ENCODE measurements at regions not wholly inside any gene's neighbourhood (a gene's known extent, or its start where the extent isn't known, plus 50 kb on each side); places are given as distances from the start of the nearest gene placed in this dataset.
"Not testable (repeated sequence)": the region's sequence is repeated elsewhere in the genome, so short reads cannot be mapped to it uniquely, and the experiment has no call there.

DNA sequence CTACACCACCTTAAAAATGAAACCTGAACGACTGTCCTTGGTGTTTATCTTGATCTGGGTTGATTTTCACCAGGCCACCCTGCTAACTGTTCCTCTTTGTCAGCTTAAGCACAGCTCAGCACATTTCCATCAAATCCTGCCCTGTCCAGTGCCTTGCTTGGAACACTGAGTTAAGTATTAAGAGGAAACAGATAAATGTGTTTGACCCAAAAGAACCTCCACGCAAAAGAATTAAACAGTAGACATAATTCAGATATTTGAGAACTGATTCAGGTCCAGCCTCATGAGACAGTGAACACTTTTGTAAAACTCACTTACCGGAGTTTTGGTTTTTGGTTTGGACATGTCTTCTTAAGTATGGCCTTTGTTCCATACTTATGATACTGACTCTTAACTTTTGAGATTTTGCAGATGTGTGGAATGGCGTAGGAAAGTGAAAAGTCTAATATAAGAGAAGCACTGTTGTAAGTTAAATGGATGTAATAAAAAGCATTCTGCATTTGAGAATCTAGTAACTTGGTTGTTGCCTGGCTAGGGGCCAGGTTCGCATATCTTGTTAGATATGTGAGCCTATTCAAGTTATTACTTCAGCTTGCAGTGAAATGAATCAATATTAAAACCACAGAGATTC, 88.9 kb upstream of the SERPINE2 start:
- Mint-ChIP-seq H3K9me3 (no peaks in the 10 kb centered on the region), H3K4me1 (ENCODE audit: low read depth) (no peaks in the 10 kb centered on the region), H3K27ac (no peak overlapping the region), H3K27me3 (peaks cover 25% of the 10 kb centered on the region), H3K4me3 (no peak overlapping the region), H3K36me3 (no peaks in the 10 kb centered on the region)
- CTCF ChIA-PET = no interaction called here
- POLR2A ChIA-PET = no interaction called here
- intact Hi-C loops (cut with micrococcal nuclease) = no loop called here
- no peak for DNase-seq

DNA sequence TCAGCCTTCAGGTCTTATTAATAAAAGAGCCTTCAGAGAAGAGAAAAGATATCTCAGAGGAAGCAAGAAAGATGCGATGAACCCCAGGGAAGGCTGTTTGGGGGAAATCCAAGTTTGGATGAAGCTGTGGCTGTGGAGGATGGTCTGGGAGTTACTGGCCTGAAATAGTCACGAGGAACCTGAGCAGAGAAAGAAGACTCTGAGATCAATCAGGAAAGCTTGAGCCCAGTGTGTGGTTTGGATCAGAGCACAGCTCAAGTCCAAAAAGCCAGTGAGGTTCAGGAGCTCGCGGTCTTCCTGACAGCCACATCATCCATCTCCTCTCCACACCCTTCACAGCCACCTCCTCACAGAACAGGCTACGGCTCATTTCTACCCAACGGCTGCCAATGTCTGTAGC, 87.4 kb upstream of the SERPINE2 start:
- H3K27me3 Mint-ChIP-seq = peaks cover 14% of the 10 kb centered on the region

DNA sequence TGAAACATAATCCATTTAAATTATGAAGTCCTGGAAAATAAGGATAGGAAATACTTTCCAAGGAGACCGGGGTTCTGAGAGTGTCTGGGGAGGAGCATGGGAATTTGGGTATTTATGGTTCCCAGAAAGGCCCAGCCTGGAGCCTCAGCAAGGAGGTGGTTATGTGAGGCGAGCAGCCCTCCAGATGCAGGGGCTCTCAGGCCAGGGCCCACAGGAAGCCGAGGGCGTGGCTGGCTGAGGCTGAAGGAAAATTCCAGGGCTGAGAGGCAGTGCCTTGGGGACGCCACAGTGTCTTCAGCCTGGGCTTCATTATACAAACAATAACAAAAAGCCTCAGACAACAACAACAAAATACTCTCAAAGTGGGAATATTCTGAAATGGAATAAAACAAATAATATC, 86.9 kb upstream of the SERPINE2 start:
- no peak overlapping the region for H3K4me3 Mint-ChIP-seq
- intact Hi-C loops (cut with micrococcal nuclease) = no loop called here
- H3K9me3 Mint-ChIP-seq = no peaks in the 10 kb centered on the region
- H3K27ac Mint-ChIP-seq = no peak overlapping the region
- CTCF ChIA-PET = no interaction called here
- POLR2A ChIA-PET = no interaction called here
- DNase-seq = no peak
- H3K36me3 Mint-ChIP-seq = no peaks in the 10 kb centered on the region
- H3K27me3 Mint-ChIP-seq = peaks cover 14% of the 10 kb centered on the region
- no peaks in the 10 kb centered on the region for H3K4me1 Mint-ChIP-seq (ENCODE audit: low read depth)

More for the DNA sequence above, 87.4 kb upstream of the SERPINE2 start:
- no peaks in the 10 kb centered on the region for H3K36me3 Mint-ChIP-seq
- no peak overlapping the region for H3K27ac Mint-ChIP-seq
- no peaks in the 10 kb centered on the region for H3K4me1 Mint-ChIP-seq (ENCODE audit: low read depth)
- intact Hi-C loops (cut with micrococcal nuclease) = no loop called here
- no peaks in the 10 kb centered on the region for H3K9me3 Mint-ChIP-seq
- no peak for DNase-seq
- ChIA-PET CTCF (interaction anchor here (1.1 kb wide), 1 partner anchor 133 kb away, joined by 4 read pairs; no protein-coding TSS in a partner anchor), POLR2A (no interaction called here)
- H3K4me3 Mint-ChIP-seq = no peak overlapping the region

DNA sequence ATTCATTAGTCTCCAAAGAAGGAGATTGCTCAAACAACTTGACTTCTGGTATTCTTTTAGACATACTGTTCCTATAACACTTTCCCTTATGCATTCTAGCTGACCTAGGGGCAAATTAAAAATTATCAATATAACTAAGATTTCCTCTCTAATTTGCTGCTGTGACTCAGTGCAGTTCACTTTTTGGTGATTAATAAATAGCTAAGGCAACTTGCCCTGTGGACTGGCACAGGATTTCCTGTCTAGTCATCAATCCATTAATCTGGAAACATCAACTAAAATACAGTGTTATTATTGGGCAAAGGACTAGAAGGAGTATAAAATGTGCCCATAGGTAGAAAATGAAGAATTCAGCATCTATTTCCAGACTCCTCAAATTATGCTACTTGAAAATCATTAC, 83.5 kb upstream of the SERPINE2 start:
- H3K4me3 Mint-ChIP-seq = no peak overlapping the region
- no peaks in the 10 kb centered on the region for H3K36me3 Mint-ChIP-seq
- POLR2A ChIA-PET = no interaction called here
- H3K4me1 Mint-ChIP-seq (ENCODE audit: low read depth) = no peaks in the 10 kb centered on the region
- CTCF ChIA-PET = no interaction called here
- H3K27me3 Mint-ChIP-seq = peaks cover 5% of the 10 kb centered on the region
- no peak overlapping the region for H3K27ac Mint-ChIP-seq
- no peak for DNase-seq
- intact Hi-C loops (cut with micrococcal nuclease) = no loop called here
- peaks cover 8% of the 10 kb centered on the region for H3K9me3 Mint-ChIP-seq

DNA sequence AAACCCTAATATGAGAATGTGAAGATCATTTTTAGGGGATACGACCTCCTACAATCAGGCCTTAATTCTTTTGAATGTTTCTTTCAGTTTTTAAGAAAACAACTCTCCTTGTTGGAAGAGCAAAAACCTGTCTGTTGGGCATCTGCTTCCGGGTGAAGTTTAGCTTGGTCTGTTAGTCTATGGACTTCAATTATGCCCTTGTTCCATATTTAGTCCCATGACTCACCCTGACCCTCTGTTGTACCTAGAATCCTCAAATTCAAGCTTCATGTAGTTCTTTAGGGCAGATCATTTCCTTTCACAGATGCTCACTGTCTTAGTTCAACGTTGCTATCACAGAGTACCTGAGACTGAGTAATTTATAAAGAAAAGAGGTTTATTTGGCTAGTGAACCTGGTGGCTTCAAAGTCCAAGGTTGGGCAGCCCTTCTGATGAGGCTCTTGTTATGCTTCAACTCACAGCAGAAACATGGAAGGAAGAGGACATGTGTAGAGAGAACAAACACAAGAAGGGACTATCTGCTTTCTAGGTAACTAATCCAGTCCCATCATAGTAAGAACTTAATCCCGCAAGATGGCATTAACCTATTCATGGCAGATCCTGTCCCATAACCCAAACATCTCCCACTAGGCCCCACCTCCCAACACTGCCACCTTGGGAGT, 82.5 kb upstream of the SERPINE2 start:
- H3K27ac Mint-ChIP-seq = no peak overlapping the region
- intact Hi-C loops (cut with micrococcal nuclease) = no loop called here
- CTCF ChIA-PET = no interaction called here
- no peak for DNase-seq
- POLR2A ChIA-PET = no interaction called here
- peaks cover 8% of the 10 kb centered on the region for H3K9me3 Mint-ChIP-seq
- H3K4me1 Mint-ChIP-seq (ENCODE audit: low read depth) = no peaks in the 10 kb centered on the region
- no peak overlapping the region for H3K4me3 Mint-ChIP-seq
- H3K27me3 Mint-ChIP-seq = peaks cover 5% of the 10 kb centered on the region
- no peaks in the 10 kb centered on the region for H3K36me3 Mint-ChIP-seq

DNA sequence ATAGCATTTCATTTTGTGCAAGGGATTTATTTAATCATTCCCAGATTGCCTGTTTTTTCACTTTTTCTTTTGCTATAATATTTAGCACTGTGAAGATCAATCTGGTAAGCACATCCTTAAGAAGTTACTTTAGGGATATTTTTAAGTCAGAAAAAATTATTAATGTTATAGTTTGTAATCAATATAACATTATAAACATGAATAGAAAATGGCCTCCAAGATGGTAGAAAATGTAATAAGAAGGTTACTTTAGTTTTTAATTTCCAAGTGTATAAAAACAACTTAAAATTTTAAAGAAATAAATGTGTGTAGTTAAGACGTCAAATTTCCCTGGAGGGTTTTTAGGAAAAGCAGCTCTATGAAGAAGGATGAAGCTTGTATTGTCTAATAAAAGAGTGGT, 81.9 kb upstream of the SERPINE2 start:
- no peak for DNase-seq
- H3K4me1 Mint-ChIP-seq (ENCODE audit: low read depth) = no peaks in the 10 kb centered on the region
- intact Hi-C loops (cut with micrococcal nuclease) = no loop called here
- H3K9me3 Mint-ChIP-seq = peaks cover 8% of the 10 kb centered on the region
- no peaks in the 10 kb centered on the region for H3K36me3 Mint-ChIP-seq
- H3K27me3 Mint-ChIP-seq = peaks cover 2% of the 10 kb centered on the region
- POLR2A ChIA-PET = no interaction called here
- CTCF ChIA-PET = no interaction called here
- no peak overlapping the region for H3K27ac Mint-ChIP-seq
- no peak overlapping the region for H3K4me3 Mint-ChIP-seq

DNA sequence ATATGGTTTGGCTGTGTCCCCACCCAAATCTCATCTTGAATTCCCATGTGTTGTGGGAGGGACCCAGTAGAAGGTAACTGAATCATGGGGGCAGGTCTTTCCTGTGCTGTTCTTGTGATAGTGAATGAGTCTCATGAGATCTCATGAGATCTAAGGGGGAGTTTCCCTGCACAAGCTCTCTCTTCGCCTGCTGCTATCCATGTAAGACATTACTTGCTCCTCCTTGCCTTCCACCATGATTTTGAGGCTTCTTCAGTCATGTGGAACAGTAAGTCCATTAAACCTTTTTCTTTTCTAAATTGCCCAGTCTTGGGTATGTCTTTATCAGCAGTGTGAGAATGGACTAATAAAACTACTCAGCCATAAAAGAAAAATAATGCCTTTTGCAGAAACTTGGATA, 80.8 kb upstream of the SERPINE2 start:
- POLR2A ChIA-PET; intact Hi-C loops (cut with micrococcal nuclease); H3K27me3 Mint-ChIP-seq; H3K27ac Mint-ChIP-seq; H3K36me3 Mint-ChIP-seq; DNase-seq; H3K4me1 Mint-ChIP-seq (ENCODE audit: low read depth); H3K4me3 Mint-ChIP-seq; H3K9me3 Mint-ChIP-seq; CTCF ChIA-PET: not testable (repeated sequence)

DNA sequence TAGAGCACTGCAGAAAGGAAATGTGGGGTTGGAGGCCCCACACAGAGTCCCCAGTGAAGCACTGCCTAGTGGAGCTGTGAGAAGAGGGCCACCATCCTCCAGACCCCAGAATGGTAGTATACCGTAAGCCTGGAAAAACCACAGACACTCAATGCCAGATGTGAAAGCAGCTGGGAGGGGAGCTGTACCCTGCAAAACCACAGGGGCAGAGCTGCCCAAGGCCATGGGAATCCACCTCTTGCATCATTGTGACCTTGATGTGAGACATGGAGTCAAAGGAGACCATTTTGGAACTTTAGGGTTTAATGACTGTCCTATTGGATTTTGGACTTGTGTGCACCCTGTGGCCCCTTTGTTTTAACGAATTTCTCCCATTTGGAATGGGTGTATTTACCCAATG, 75.3 kb upstream of the SERPINE2 start:
- Mint-ChIP-seq H3K4me3 (no peak overlapping the region), H3K27me3 (peaks cover 17% of the 10 kb centered on the region), H3K27ac (no peak overlapping the region), H3K9me3 (peaks cover 8% of the 10 kb centered on the region), H3K36me3 (no peaks in the 10 kb centered on the region), H3K4me1 (ENCODE audit: low read depth) (no peaks in the 10 kb centered on the region)
- POLR2A ChIA-PET = no interaction called here
- intact Hi-C loops (cut with micrococcal nuclease) = no loop called here
- DNase-seq = no peak
- CTCF ChIA-PET = no interaction called here

DNA sequence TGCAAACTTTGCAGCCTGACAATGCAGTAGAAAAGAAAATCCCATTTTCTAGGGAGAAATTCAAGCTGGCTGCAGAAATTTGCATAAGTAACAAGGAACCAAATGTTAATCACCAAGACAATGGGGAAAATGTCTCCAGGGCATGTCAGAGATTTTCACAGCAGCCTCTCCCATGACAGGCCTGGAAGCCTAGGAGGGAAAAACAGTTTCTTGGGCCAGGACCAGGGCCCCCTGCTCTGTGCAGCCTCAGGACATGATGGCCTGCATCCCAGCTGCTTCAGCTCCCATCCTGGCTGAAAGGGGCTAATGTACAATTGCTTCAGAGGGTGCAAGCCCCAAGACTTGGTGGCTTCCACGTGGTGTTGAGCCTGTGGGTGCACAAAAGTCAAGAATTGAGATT, 74.8 kb upstream of the SERPINE2 start:
- H3K9me3 Mint-ChIP-seq; intact Hi-C loops (cut with micrococcal nuclease); CTCF ChIA-PET; H3K27ac Mint-ChIP-seq; H3K4me1 Mint-ChIP-seq (ENCODE audit: low read depth); DNase-seq; H3K4me3 Mint-ChIP-seq; POLR2A ChIA-PET; H3K36me3 Mint-ChIP-seq: not testable (repeated sequence)
- H3K27me3 Mint-ChIP-seq = peaks cover 17% of the 10 kb centered on the region

DNA sequence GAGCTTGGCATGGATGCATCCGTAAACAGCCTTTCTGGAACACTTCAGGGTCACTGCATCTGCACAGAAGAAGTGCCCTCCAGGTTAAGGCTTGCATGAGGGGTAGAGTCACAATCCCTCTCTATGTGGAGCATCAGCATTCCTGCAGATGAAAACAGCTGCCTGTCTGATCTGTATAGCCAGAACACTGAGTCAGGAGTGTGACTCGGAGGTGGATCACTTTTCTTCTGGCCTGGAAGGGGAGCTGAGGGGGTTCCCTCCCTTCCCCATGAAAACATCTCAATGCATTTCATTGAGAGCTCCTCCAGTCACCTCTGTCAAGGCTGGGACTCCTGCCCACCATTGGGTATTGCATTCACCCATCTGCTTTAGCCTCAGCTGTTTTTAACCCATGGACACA, 72.5 kb upstream of the SERPINE2 start:
- no peak overlapping the region for H3K27ac Mint-ChIP-seq
- H3K36me3 Mint-ChIP-seq = no peaks in the 10 kb centered on the region
- H3K27me3 Mint-ChIP-seq = peaks cover 17% of the 10 kb centered on the region
- ChIA-PET CTCF (no interaction called here), POLR2A (no interaction called here)
- H3K9me3 Mint-ChIP-seq = peaks cover 4% of the 10 kb centered on the region
- intact Hi-C loops (cut with micrococcal nuclease) = no loop called here
- no peaks in the 10 kb centered on the region for H3K4me1 Mint-ChIP-seq (ENCODE audit: low read depth)
- no peak overlapping the region for H3K4me3 Mint-ChIP-seq
- DNase-seq = no peak

DNA sequence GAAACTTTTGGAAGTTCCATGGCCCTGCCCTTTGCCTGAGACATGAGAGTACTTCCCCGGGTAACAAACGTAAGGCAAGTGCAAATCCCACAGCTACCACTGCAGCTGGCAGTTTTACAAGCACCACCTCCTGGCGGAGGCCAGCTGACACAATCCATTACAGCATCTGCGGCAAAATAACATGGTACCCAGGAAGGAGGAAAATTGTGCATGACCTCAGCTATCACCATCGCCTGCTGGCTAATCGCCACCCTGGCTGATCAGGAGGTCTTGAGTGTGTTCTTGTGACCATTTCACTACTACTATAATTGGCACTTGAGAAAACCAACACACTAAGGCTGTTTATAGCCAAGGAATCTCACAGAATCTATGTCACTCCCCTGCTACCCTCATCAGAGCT, 71.7 kb upstream of the SERPINE2 start:
- Mint-ChIP-seq H3K27me3 (peaks cover 17% of the 10 kb centered on the region), H3K36me3 (no peaks in the 10 kb centered on the region), H3K27ac (no peak overlapping the region), H3K4me1 (ENCODE audit: low read depth) (no peaks in the 10 kb centered on the region), H3K4me3 (no peak overlapping the region), H3K9me3 (peaks cover 4% of the 10 kb centered on the region)
- intact Hi-C loops (cut with micrococcal nuclease) = no loop called here
- no peak for DNase-seq
- CTCF ChIA-PET = no interaction called here
- POLR2A ChIA-PET = no interaction called here

DNA sequence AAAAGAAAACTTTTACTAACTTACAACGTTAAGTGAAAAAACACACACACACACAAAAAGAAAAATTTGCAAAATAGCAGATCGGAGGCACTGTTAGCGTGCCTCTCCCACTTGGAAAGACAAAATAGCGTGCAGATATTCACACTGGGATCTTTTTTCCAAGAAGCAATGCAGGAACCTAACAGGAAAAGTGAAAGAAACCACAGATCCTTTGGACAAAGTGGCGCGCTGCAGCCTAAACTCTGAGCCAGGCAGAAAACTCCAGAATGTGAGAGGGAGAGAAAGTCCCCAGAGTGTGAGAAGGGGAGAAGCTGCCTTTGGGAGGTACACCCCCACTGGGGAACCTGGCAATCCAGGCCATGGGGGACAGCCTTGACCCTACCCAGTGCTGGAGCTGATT, 70.7 kb upstream of the SERPINE2 start:
- H3K27ac Mint-ChIP-seq = no peak overlapping the region
- no peaks in the 10 kb centered on the region for H3K4me1 Mint-ChIP-seq (ENCODE audit: low read depth)
- H3K36me3 Mint-ChIP-seq = no peaks in the 10 kb centered on the region
- intact Hi-C loops (cut with micrococcal nuclease) = no loop called here
- DNase-seq = no peak
- ChIA-PET POLR2A (no interaction called here), CTCF (no interaction called here)
- peaks cover 11% of the 10 kb centered on the region for H3K27me3 Mint-ChIP-seq
- no peak overlapping the region for H3K4me3 Mint-ChIP-seq
- H3K9me3 Mint-ChIP-seq = peaks cover 4% of the 10 kb centered on the region

DNA sequence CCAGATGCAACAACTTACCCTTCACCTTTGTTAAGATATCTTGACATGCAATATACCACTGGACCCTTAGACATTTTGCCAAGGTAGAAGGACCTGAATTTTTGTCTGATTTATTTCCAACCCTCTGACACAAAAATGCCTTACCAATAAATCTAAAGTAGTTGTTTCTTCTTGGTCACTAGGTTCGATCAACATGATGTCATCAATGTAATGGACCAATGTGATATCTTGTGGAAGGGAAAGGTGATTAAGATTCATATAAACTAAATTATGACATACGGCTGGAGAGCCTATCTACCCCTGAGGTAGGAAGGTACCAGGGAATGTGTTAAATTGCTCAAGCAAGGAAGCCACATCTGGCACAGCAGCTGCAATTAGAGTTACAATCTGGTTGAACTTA, 67.7 kb upstream of the SERPINE2 start:
- H3K27ac Mint-ChIP-seq = no peak overlapping the region
- no peaks in the 10 kb centered on the region for H3K9me3 Mint-ChIP-seq
- no peaks in the 10 kb centered on the region for H3K4me1 Mint-ChIP-seq (ENCODE audit: low read depth)
- ChIA-PET CTCF (no interaction called here), POLR2A (no interaction called here)
- peaks cover 8% of the 10 kb centered on the region for H3K27me3 Mint-ChIP-seq
- H3K36me3 Mint-ChIP-seq = no peaks in the 10 kb centered on the region
- DNase-seq = no peak
- intact Hi-C loops (cut with micrococcal nuclease) = no loop called here
- H3K4me3 Mint-ChIP-seq = no peak overlapping the region

Measured in activated CD4-positive, alpha-beta memory T cell treated with anti-CD3 and anti-CD28 coated beads for 36 hours (primary cell).